HL-60 (cell line): ENCODE measurements at regions not wholly inside any gene's neighbourhood (a gene's known extent, or its start where the extent isn't known, plus 50 kb on each side); places are given as distances from the start of the nearest gene placed in this dataset.

Experiments
- DNase-seq, 2 experiments: peaks; one replicate each; pipeline ENCODE4 v3.0.0-alpha.2; 2010 to 2020; ENCODE audit warnings: low read depth in 1 of 2, low spot score in 1 of 2
- H3K27ac ChIP-seq: fragments of 250-450 bp; sonication (Bioruptor Pico); replicated peaks from 2 replicates; pipeline ENCODE4 v1.5.1; 2020; ENCODE audit warnings: mild to moderate bottlenecking, moderate library complexity
- H3K27me3 ChIP-seq: fragments of 250-450 bp; sonication (Bioruptor Pico); 2 replicates; pipeline ENCODE4 v1.5.1; 2021; ENCODE audit warnings: mild to moderate bottlenecking, moderate library complexity; ENCODE audit not compliant: insufficient read depth, poor library complexity, severe bottlenecking
- H3K4me3 ChIP-seq: replicated peaks from 2 replicates; pipeline ENCODE4 v1.5.1; 2011; ENCODE audit warnings: mild to moderate bottlenecking, control low read depth, low read length; ENCODE audit not compliant: insufficient read depth
- GABPA ChIP-seq: IDR thresholded peaks from 2 replicates; pipeline ENCODE4 v1.6.1; 2012; ENCODE audit warnings: low read depth
- POLR2AphosphoS5 ChIP-seq: IDR thresholded peaks from 2 replicates; pipeline ENCODE4 v1.6.1; 2012; ENCODE audit warnings: low read depth
- SPI1 ChIP-seq: IDR thresholded peaks from 2 replicates; pipeline ENCODE4 v1.6.1; 2012; ENCODE audit warnings: low read depth, mild to moderate bottlenecking, borderline replicate concordance
- TF ChIP-seq, protein P1 (sequence below): IDR thresholded peaks from 2 replicates; pipeline ENCODE4 v1.6.1; 2012; ENCODE audit warnings: low read depth; ENCODE audit not compliant: insufficient replicate concordance
- TF ChIP-seq, protein P2 (sequence below): IDR thresholded peaks from one replicate; pipeline ENCODE4 v1.5.1; 2011; ENCODE audit warnings: low read length, control low read depth, inconsistent platforms; ENCODE audit not compliant: insufficient read depth

DNA sequence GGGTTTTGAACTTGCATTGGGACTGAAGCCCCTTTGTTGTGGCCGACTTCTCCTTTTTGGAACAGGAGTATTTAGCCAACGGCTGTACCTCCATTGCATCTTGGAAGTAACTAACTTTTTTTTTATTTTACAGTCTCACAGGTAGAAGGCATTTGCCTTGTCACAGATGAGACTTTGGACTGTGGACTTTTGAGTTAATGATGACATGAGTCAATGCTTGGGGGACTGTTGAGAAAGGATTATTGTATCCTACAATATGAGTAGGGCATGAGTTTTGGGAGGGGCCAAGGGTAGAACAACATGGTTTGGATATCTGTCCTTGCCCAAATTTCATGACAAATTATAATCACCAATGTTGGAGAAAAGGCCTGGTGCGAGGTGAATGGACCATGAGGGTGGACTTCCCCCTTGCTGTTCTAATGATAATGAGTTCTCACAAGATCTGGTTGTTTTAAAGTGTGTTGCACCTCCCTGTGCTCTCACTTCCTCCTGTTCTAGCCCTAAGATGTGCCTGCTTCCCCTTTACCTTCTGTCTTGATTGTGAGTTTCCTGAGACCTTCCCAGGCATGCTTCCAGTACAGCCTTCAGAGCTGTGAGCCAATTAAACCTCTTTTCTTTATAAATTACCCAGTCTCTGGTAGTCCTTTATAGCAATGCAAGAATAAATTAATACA is 1269.4 kb upstream of the CHAC2 start:
- no peak for DNase-seq
- no peak overlapping the region for H3K4me3 ChIP-seq
- no peak overlapping the region for H3K27ac ChIP-seq
- no peak for TF ChIP-seq POLR2AphosphoS5
- TF ChIP-seq, protein P1, sequence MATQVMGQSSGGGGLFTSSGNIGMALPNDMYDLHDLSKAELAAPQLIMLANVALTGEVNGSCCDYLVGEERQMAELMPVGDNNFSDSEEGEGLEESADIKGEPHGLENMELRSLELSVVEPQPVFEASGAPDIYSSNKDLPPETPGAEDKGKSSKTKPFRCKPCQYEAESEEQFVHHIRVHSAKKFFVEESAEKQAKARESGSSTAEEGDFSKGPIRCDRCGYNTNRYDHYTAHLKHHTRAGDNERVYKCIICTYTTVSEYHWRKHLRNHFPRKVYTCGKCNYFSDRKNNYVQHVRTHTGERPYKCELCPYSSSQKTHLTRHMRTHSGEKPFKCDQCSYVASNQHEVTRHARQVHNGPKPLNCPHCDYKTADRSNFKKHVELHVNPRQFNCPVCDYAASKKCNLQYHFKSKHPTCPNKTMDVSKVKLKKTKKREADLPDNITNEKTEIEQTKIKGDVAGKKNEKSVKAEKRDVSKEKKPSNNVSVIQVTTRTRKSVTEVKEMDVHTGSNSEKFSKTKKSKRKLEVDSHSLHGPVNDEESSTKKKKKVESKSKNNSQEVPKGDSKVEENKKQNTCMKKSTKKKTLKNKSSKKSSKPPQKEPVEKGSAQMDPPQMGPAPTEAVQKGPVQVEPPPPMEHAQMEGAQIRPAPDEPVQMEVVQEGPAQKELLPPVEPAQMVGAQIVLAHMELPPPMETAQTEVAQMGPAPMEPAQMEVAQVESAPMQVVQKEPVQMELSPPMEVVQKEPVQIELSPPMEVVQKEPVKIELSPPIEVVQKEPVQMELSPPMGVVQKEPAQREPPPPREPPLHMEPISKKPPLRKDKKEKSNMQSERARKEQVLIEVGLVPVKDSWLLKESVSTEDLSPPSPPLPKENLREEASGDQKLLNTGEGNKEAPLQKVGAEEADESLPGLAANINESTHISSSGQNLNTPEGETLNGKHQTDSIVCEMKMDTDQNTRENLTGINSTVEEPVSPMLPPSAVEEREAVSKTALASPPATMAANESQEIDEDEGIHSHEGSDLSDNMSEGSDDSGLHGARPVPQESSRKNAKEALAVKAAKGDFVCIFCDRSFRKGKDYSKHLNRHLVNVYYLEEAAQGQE, result no peak
- TF ChIP-seq SPI1, result no peak
- no peak for TF ChIP-seq GABPA
- TF ChIP-seq, protein P2, sequence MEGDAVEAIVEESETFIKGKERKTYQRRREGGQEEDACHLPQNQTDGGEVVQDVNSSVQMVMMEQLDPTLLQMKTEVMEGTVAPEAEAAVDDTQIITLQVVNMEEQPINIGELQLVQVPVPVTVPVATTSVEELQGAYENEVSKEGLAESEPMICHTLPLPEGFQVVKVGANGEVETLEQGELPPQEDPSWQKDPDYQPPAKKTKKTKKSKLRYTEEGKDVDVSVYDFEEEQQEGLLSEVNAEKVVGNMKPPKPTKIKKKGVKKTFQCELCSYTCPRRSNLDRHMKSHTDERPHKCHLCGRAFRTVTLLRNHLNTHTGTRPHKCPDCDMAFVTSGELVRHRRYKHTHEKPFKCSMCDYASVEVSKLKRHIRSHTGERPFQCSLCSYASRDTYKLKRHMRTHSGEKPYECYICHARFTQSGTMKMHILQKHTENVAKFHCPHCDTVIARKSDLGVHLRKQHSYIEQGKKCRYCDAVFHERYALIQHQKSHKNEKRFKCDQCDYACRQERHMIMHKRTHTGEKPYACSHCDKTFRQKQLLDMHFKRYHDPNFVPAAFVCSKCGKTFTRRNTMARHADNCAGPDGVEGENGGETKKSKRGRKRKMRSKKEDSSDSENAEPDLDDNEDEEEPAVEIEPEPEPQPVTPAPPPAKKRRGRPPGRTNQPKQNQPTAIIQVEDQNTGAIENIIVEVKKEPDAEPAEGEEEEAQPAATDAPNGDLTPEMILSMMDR, result no peak
- no peaks in the 10 kb centered on the region for H3K27me3 ChIP-seq

DNA sequence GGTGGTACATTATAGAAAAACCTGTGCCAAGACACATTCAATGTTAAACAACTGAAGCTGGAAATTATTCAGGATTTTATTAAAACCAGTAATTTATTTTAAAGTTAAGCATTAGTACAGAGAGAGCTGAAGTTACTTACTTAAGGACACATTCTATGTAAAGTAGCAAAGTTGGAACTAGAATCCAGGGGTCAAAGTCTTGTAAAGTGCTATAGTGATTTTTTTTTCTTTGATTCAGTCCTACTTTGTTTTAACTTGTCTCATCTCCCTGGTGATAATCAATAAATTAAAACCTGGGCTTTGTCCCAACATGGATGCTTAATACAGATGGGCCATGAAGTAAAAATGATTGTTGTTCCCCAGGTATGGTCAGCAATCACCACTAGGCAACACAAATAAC is 1271.8 kb upstream of the CHAC2 start:
- H3K27me3 ChIP-seq, result no peaks in the 10 kb centered on the region
- TF ChIP-seq, protein P1, result no peak
- TF ChIP-seq, protein P2, result no peak
- no peak for TF ChIP-seq GABPA
- no peak for TF ChIP-seq POLR2AphosphoS5
- TF ChIP-seq SPI1, result no peak
- H3K4me3 ChIP-seq, result no peak overlapping the region
- H3K27ac ChIP-seq, result no peak overlapping the region
- no peak for DNase-seq

DNA sequence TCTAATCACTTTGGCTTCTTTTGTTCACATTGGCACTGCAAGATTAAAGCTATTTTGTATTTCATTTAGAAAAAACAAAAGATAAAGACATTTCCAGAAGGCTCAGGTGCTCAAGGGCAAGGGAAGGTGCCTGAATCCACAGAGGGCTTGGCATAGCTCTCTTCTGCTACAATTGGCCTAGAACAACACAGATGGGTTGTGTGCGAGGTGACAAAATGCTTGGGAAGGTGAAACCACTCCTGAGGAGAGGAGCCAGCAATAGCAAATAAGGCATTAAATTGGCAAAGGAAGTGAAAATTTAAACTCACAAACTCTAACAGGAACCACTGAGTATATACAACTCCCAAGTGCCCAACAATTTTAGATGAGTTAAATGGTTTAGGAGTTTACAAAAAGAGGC is 1290.4 kb upstream of the CHAC2 start:
- Histone ChIP-seq H3K4me3 (no peak overlapping the region), H3K27me3 (no peaks in the 10 kb centered on the region), H3K27ac (no peak overlapping the region)
- TF ChIP-seq POLR2AphosphoS5 (no peak), GABPA (no peak), SPI1 (no peak)
- TF ChIP-seq, protein P2, result no peak
- TF ChIP-seq, protein P1, result no peak
- no peak for DNase-seq
